ENCODE measurements at regions not wholly inside any gene's neighbourhood (a gene's known extent, or its start where the extent isn't known, plus 50 kb on each side); places are given as distances from the start of the nearest gene placed in this dataset.

DNA sequence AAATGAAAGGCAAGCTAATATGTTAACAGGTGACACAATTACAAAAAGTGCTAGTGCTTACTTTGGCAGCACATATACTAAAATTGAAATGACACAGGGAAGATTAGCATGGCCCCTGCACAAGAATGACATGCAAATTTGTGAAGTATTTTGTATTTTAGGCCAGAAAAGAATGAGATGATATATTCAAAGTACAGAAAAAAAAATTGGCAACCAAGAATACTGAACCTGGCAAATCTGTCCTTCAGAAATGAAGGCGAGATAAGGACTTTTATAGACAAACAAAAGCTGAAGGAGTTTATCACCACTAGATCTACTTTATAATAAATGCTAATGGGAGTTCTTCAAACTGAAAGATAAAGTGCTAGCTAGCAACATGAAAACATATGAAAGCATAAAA, 350.0 kb upstream of the POU3F1 start:
- Mint-ChIP-seq H3K9me3 (no peaks in the 10 kb centered on the region), H3K27me3 (ENCODE audit: low read depth) (peaks cover 15% of the 10 kb centered on the region)

DNA sequence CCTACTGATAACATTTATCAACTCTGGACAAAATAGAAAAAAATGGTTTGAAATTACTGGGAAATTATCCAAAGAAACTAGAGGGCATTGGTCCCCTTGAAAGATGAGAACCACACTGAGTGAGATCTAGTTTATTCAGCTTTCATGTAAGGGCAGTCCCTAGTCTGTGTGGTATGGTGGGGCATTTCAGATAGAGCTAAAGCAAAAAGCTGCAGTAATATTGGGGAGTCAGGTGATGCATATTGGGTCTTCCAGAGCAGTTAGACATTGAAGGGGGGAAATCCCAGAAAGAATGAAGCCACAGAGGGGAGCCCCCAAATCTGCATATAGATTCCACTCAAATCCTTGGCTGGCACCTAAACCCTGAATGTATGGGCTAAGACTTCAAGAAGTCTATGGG, 347.7 kb upstream of the POU3F1 start:
- H3K27me3 Mint-ChIP-seq (ENCODE audit: low read depth) = peaks cover 18% of the 10 kb centered on the region

More for the DNA sequence above, 350.0 kb upstream of the POU3F1 start:
- Mint-ChIP-seq H3K4me1 (ENCODE audit: low read depth) (no peaks in the 10 kb centered on the region), H3K4me3 (no peak overlapping the region), H3K27ac (no peak overlapping the region), H3K36me3 (ENCODE audit: low read depth) (no peaks in the 10 kb centered on the region)
- DNase-seq (ENCODE audit: low spot score) = no peak

DNA sequence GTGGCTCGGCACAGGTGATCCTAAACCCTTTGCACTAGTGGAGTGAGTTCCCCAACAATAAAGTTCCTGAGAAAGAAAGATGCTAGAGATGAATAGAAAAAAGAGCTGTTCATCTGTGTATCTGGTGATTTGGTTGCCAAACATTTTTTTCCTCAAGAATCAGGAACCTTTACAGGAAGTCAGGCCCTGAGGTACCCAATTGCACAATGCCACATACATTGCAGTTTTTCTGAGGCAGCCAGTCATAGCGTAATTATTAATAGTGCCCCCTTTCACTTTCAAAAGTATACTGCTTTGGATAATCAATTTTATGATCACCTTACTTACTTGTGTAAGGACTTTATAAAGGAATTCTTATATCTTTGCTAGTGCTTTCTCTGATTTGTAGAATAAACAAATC, 346.3 kb upstream of the POU3F1 start:
- Mint-ChIP-seq H3K4me3 (no peak overlapping the region), H3K27me3 (ENCODE audit: low read depth) (peaks cover 12% of the 10 kb centered on the region), H3K4me1 (ENCODE audit: low read depth) (no peaks in the 10 kb centered on the region), H3K27ac (no peak overlapping the region), H3K36me3 (ENCODE audit: low read depth) (no peaks in the 10 kb centered on the region), H3K9me3 (no peaks in the 10 kb centered on the region)
- DNase-seq (ENCODE audit: low spot score) = no peak

More for the DNA sequence above, 347.7 kb upstream of the POU3F1 start:
- Mint-ChIP-seq H3K36me3 (ENCODE audit: low read depth) (no peaks in the 10 kb centered on the region), H3K4me1 (ENCODE audit: low read depth) (no peaks in the 10 kb centered on the region), H3K9me3 (no peaks in the 10 kb centered on the region), H3K4me3 (no peak overlapping the region), H3K27ac (no peak overlapping the region)
- DNase-seq (ENCODE audit: low spot score) = no peak

DNA sequence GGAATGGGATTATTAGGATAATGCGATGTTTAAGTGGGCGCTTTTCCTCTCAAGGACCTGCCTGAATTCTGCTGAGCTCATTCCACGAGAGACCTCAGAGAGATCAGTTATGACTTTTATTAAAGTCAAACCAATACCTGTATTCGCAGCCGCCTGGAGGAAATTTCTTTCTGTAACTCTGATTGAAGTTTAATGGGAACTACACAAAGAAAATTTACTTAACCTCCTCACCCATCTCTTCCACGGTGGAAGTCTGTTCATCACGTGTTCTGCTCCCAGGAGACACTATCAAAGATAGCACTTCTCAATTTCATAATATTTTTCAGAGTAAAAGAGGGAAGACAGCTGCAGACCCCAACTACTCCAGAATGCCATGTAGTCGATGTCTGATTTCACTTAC, 334.7 kb upstream of the POU3F1 start:
- no peak overlapping the region for H3K27ac Mint-ChIP-seq
- DNase-seq (ENCODE audit: low spot score) = no peak
- no peaks in the 10 kb centered on the region for H3K4me1 Mint-ChIP-seq (ENCODE audit: low read depth)
- H3K9me3 Mint-ChIP-seq = no peaks in the 10 kb centered on the region
- no peaks in the 10 kb centered on the region for H3K36me3 Mint-ChIP-seq (ENCODE audit: low read depth)
- H3K4me3 Mint-ChIP-seq = no peak overlapping the region
- H3K27me3 Mint-ChIP-seq (ENCODE audit: low read depth) = peaks cover 3% of the 10 kb centered on the region

DNA sequence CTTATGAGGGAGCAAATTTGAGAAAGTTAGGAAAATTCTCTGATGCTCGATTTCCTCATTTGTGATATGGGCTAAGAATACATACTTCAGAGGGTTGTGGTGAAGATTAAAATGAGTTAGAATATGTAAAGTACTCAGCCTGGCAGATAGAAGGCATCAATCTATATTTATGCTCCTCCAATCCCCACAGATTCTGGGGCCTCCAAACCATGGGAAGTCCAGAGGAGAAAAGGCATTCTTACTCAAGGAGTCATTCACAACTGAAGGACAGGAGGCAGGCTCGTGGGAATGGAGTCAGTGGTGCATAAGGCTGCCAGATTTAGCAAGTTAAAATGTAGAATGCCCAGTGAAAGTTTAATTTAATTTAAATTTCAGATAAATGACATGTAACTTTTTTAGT, 330.0 kb upstream of the POU3F1 start:
- no peaks in the 10 kb centered on the region for H3K4me1 Mint-ChIP-seq (ENCODE audit: low read depth)
- H3K27ac Mint-ChIP-seq = no peak overlapping the region
- no peak overlapping the region for H3K4me3 Mint-ChIP-seq
- peaks cover 12% of the 10 kb centered on the region for H3K9me3 Mint-ChIP-seq
- no peak for DNase-seq (ENCODE audit: low spot score)
- no peaks in the 10 kb centered on the region for H3K27me3 Mint-ChIP-seq (ENCODE audit: low read depth)
- no peaks in the 10 kb centered on the region for H3K36me3 Mint-ChIP-seq (ENCODE audit: low read depth)

DNA sequence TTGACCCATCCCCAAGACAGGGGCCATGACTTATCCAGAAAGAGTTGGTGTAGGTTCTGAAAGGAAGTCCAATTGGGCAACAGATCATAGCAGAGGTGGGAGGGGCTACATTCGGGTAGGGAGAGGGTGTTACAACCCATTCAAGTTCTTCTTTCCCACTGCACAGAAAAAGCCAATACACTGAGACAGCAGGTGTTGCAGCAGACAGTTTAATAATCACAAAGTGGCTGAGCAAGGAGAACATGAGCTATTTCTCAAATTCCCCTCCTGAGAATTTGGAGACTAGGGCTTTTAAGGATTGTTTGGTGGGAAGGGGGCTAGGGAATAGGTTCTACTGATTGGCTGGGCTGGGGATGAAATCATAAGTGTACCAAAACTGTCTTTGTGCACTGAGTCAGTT, 328.4 kb upstream of the POU3F1 start:
- no peaks in the 10 kb centered on the region for H3K36me3 Mint-ChIP-seq (ENCODE audit: low read depth)
- no peak overlapping the region for H3K4me3 Mint-ChIP-seq
- H3K9me3 Mint-ChIP-seq = peaks cover 12% of the 10 kb centered on the region
- H3K27ac Mint-ChIP-seq = no peak overlapping the region
- H3K27me3 Mint-ChIP-seq (ENCODE audit: low read depth) = no peaks in the 10 kb centered on the region
- DNase-seq (ENCODE audit: low spot score) = no peak
- H3K4me1 Mint-ChIP-seq (ENCODE audit: low read depth) = no peaks in the 10 kb centered on the region

DNA sequence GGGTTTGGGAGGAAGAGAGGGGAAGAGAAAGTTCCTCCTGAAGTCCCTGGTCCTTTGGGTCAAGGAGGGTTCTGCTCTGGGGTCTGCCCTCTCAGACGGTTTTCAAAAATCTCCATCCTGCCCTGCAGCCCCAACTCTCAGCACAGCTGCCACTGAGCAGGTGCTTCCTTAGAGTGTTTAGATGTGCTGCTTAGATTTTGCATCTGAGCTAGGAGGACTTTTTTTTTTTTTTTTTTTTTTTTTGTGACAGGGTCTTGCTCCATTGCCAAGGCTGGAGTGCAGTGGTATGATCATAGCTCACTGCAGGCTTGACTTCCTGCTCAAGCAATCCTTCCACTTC, 324.9 kb upstream of the POU3F1 start:
- H3K4me3 Mint-ChIP-seq = no peak overlapping the region
- no peaks in the 10 kb centered on the region for H3K4me1 Mint-ChIP-seq (ENCODE audit: low read depth)
- no peak overlapping the region for H3K27ac Mint-ChIP-seq
- peaks cover 12% of the 10 kb centered on the region for H3K9me3 Mint-ChIP-seq
- peaks cover 12% of the 10 kb centered on the region for H3K27me3 Mint-ChIP-seq (ENCODE audit: low read depth)
- no peaks in the 10 kb centered on the region for H3K36me3 Mint-ChIP-seq (ENCODE audit: low read depth)
- no peak for DNase-seq (ENCODE audit: low spot score)

DNA sequence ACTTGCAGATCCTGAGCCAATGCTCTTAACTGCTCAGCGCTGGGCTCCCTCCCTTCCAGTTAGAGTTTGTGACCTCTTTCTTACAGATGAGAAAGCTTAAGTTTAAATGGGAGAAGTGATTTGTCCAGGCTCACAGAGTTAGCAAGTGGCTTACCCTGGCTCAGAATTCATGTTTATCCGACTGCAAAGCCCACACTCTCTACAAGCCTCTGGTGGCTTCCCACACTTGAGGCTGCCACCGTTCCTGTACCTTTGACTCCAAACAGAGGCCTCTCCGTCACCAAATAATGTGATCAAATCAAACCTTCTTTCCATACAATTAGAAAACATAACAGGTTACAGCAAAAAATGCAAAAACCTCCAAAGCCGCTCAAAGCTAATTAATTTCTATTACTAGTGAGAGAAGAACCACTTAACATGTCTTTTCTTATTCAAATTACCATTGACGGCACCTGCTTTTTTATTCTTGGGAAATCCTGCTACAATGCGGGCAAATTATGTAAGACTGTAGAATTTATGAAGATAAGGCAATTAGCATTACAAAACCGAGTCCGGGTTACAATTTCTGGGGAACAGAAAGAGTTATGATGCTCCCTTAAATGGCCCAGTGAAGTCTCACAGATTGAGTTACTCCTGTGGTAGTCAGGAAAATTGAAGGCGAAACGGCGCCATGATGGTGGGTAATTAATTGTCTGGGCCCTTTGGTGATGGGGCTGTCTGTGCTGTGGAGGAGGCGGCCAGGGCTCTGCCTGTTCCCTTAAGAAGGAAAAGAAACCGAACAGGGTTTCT, 324.3 kb upstream of the POU3F1 start:
- Mint-ChIP-seq H3K4me1 (ENCODE audit: low read depth) (no peaks in the 10 kb centered on the region), H3K27me3 (ENCODE audit: low read depth) (peaks cover 12% of the 10 kb centered on the region), H3K4me3 (no peak overlapping the region), H3K36me3 (ENCODE audit: low read depth) (no peaks in the 10 kb centered on the region), H3K27ac (no peak overlapping the region), H3K9me3 (peaks cover 12% of the 10 kb centered on the region)
- DNase-seq (ENCODE audit: low spot score) = no peak

DNA sequence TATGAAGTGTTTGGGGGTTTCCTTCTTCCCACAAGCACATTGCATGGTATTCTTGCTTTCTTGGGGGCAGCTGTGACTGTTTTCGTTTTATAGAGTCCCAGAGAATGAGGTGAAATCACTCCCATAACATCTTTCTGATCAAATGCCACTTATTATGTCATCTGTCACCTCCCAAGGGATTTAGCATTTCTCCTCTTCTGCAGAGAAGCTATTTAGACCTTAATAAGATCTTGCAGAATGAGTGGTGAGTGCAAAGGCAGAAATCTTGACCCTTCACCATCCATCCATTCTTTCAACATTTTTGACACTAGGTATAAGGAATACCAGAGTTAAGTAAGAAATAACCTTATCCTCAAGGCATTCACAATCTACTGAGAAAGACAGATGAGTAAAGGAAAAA, 318.6 kb upstream of the POU3F1 start:
- Mint-ChIP-seq H3K4me1 (ENCODE audit: low read depth) (no peaks in the 10 kb centered on the region), H3K27ac (no peak overlapping the region), H3K36me3 (ENCODE audit: low read depth) (no peaks in the 10 kb centered on the region), H3K27me3 (ENCODE audit: low read depth) (peaks cover 12% of the 10 kb centered on the region), H3K4me3 (no peak overlapping the region), H3K9me3 (no peaks in the 10 kb centered on the region)
- DNase-seq (ENCODE audit: low spot score) = no peak

DNA sequence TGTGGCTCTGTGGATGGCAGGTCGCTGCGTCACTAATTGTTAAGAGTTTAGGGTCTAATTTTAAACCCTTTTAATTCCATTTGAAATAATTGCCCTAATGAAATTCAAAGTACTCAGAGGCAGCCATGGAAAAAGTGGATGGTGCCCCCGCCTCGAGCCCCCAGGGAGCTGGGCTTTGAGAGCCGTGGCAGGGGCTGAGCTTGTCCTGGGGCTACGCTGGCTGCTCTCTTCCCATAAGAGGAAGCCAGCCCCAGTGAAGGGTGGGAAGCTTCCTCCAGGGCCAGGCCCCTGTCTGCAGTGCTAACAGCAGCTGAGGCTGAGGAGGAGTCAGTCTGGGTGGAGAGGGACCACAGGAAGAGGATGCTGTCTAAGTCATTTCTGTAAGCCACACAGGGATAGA, 315.0 kb upstream of the POU3F1 start:
- no peaks in the 10 kb centered on the region for H3K27me3 Mint-ChIP-seq (ENCODE audit: low read depth)
- no peak overlapping the region for H3K27ac Mint-ChIP-seq
- H3K4me3 Mint-ChIP-seq = no peak overlapping the region
- no peaks in the 10 kb centered on the region for H3K4me1 Mint-ChIP-seq (ENCODE audit: low read depth)
- no peak for DNase-seq (ENCODE audit: low spot score)
- H3K9me3 Mint-ChIP-seq = no peaks in the 10 kb centered on the region
- H3K36me3 Mint-ChIP-seq (ENCODE audit: low read depth) = no peaks in the 10 kb centered on the region

DNA sequence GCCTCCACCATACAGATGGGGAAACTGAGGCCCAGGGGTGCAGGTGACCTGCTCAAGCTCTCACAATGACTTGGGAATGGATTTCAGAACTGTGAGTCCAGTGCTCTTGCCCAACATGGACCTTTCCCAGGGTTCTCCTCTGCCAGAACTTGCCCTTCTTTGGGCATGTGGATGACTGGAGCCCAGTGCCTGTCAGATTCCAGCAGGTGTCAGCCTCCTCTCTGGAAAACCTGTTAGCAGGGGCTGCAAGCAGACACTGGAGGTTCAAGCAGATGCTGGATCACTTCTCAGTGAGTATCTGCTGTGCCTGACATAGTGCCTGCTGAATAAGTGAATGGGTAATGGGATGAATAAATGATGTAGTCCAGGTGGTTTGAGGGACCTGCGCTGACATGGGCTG, 314.2 kb upstream of the POU3F1 start:
- Mint-ChIP-seq H3K4me1 (ENCODE audit: low read depth) (no peaks in the 10 kb centered on the region), H3K4me3 (no peak overlapping the region), H3K9me3 (no peaks in the 10 kb centered on the region), H3K27ac (no peak overlapping the region), H3K36me3 (ENCODE audit: low read depth) (no peaks in the 10 kb centered on the region), H3K27me3 (ENCODE audit: low read depth) (no peaks in the 10 kb centered on the region)
- DNase-seq (ENCODE audit: low spot score) = no peak

DNA sequence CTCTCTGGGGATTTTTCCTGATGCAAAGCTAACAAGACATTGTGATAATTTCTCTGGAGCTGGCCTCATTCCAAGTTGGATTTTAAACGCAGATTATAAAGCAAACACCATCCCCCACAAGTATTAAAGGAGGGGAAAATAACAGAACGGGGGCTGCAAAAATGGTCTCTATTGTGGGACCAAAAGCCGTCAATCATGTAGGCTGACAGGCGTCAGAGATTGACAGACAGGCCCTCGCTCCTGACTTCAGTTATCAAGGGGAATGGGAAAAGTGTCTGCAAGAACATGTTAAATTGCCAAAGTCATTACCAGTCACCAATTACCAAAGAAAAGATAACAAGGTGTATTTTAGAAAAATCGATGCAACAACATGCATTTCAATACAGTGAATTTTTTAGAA, 307.4 kb upstream of the POU3F1 start:
- Mint-ChIP-seq H3K4me3 (no peak overlapping the region), H3K9me3 (peaks cover 1% of the 10 kb centered on the region), H3K27me3 (ENCODE audit: low read depth) (no peaks in the 10 kb centered on the region), H3K4me1 (ENCODE audit: low read depth) (no peaks in the 10 kb centered on the region), H3K27ac (no peak overlapping the region), H3K36me3 (ENCODE audit: low read depth) (no peaks in the 10 kb centered on the region)
- no peak for DNase-seq (ENCODE audit: low spot score)

DNA sequence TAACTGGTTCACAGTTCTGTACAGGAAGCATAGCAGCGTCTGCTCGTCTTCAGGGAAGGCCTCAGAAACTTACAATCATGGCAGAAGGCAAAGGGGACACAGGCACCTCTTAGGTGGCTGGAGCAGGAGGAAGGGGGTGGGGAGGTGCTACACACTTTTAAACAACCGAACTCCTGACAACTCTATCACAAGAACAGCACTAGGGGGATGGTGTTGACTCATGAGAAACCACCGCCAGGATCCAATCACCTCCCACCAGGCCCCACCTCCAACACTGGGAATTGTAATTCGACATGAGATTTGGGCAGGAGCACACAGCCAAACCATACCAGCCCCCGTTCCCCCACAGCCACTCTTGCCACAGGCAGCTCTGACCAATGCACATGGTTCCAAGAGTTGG, 306.3 kb upstream of the POU3F1 start:
- Mint-ChIP-seq H3K27me3 (ENCODE audit: low read depth) (no peaks in the 10 kb centered on the region), H3K9me3 (peaks cover 3% of the 10 kb centered on the region), H3K27ac (no peak overlapping the region), H3K4me3 (no peak overlapping the region), H3K4me1 (ENCODE audit: low read depth) (no peaks in the 10 kb centered on the region), H3K36me3 (ENCODE audit: low read depth) (no peaks in the 10 kb centered on the region)
- no peak for DNase-seq (ENCODE audit: low spot score)

DNA sequence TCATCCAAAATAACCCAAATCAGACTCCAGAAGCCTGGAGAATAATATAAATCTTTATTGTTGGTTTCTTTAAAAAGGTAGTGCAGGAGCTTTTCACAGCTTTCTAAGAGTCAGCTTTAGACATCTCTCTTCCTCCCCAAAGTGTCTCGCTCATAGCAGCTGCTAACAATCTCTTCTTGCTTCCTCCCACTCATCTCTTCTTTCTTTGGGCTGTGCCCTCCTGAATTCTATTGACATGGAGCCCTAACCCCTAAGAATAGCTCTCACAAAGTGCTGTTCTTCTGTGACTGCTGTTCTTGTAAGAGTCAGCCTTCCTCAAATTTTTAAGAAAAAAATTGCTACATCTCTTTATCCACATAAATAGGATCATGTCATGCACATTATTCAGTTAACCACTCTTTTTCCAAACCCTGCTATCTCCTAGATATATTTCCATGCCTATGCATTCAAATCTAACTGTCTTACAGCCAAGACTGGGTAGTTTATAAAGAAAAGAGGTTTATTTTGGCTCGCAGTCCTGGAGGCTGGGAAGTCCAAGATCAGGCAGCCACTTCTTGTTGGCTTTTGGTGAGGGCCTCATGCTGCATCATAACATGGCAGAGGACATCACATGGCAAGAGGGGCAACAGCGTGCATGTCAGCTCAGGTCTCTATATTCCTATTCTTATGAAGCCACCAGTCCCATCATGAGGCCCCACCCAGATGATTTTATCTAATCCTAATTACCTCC, 301.0 kb upstream of the POU3F1 start:
- Mint-ChIP-seq H3K9me3 (peaks cover 3% of the 10 kb centered on the region), H3K36me3 (ENCODE audit: low read depth) (no peaks in the 10 kb centered on the region), H3K4me1 (ENCODE audit: low read depth) (no peaks in the 10 kb centered on the region), H3K27me3 (ENCODE audit: low read depth) (no peaks in the 10 kb centered on the region), H3K4me3 (no peak overlapping the region), H3K27ac (no peak overlapping the region)
- DNase-seq (ENCODE audit: low spot score) = no peak

DNA sequence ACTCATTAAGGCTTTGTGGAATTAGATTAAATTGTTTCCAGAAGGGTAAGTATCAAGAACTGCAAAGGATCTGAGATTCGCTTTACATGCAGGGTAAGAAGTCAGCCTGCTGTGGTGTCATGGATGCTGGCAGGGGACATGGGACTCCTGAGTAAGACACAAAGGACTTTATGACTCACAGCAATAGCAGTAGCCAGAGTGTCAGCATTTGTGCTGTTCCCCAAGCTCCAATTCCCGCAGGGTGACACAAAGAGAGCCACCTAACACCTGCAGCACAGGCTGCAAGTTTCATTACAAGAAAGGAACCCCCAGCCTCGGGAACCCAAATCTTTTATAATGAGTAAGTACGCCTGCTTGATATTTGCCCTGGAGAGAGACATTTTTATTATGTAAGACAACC, 298.1 kb upstream of the POU3F1 start:
- Mint-ChIP-seq H3K4me3 (no peak overlapping the region), H3K36me3 (ENCODE audit: low read depth) (no peaks in the 10 kb centered on the region), H3K27ac (no peak overlapping the region), H3K4me1 (ENCODE audit: low read depth) (no peaks in the 10 kb centered on the region), H3K9me3 (peaks cover 3% of the 10 kb centered on the region), H3K27me3 (ENCODE audit: low read depth) (no peaks in the 10 kb centered on the region)
- DNase-seq (ENCODE audit: low spot score) = no peak

Measured in T-helper 2 cell treated with Interferon-gamma antibody and Interleukin-4, amounts not matched to agents 5 μg/mL and 100 μg/mL, for 36 hours (primary cell).